Stomach (tissue), 8 donors: ENCODE measurements at regions not wholly inside any gene's neighbourhood (a gene's known extent, or its start where the extent isn't known, plus 50 kb on each side); places are given as distances from the start of the nearest gene placed in this dataset.

ENCODE experiments used
- DNase-seq, 2 donors: peaks; one replicate each; pipeline versions ENCODE4 v3.0.0 to v3.0.0-alpha.2; 2013 to 2019
- H3K27ac ChIP-seq, 5 donors: fragments of 200-600 bp in 4 of 5; sonication (generic) in 4 of 5; one replicate each; pipeline ENCODE4 v1.5.1; 2013 to 2019; ENCODE audit warnings: mild to moderate bottlenecking in 1 of 5, moderate library complexity in 1 of 5
- H3K27me3 ChIP-seq, 3 donors: fragments of 200-600 bp; sonication (generic); one replicate each; pipeline ENCODE4 v1.5.1; 2017 to 2019; ENCODE audit warnings: mixed run types in 1 of 3
- H3K36me3 ChIP-seq, 4 donors: fragments of 200-600 bp; sonication (generic); 1 replicate in 3 of 4; 2 replicates in 1 of 4; pipeline ENCODE4 v1.5.1; 2016 to 2019
- H3K4me1 ChIP-seq, 4 donors: fragments of 200-600 bp; sonication (generic); one replicate each; pipeline ENCODE4 v1.5.1; 2016 to 2019
- H3K4me3 ChIP-seq, 4 donors: fragments of 200-600 bp; sonication (generic) in 3 of 4; one replicate each; pipeline ENCODE4 v1.5.1; 2016 to 2019; ENCODE audit warnings: mild to moderate bottlenecking in 1 of 4
- H3K9me3 ChIP-seq, 4 donors: fragments of 200-600 bp; sonication (generic); one replicate each; pipeline ENCODE4 v1.5.1; 2016 to 2019
- CTCF ChIP-seq, 7 experiments: fragments of 450-650 bp in 4 of 7; fragments of 200-600 bp in 3 of 7; sonication (generic) in 3 of 7; IDR thresholded peaks; one replicate each; pipeline ENCODE4 v1.5.1; 2016 to 2019; ENCODE audit warnings: antibody characterized with exemption in 7 of 7, control low read depth in 2 of 7, mild to moderate bottlenecking in 1 of 7
- EP300 ChIP-seq: sonication (generic); formaldehyde crosslinking; IDR thresholded peaks from one replicate; pipeline ENCODE4 v1.6.1; 2017; ENCODE audit warnings: antibody characterized with exemption
- POLR2A ChIP-seq, 4 donors: fragments of 450-650 bp; IDR thresholded peaks; one replicate each; pipeline ENCODE4 v1.6.1; 2016; ENCODE audit warnings: antibody characterized with exemption in 4 of 4, control low read depth in 2 of 4, mild to moderate bottlenecking in 1 of 4, moderate library complexity in 1 of 4
- POLR2AphosphoS5 ChIP-seq, 3 donors: sonication (generic); formaldehyde crosslinking; IDR thresholded peaks; one replicate each; pipeline ENCODE4 v1.6.1; 2016; ENCODE audit warnings: antibody characterized with exemption in 3 of 3
- WGBS, 5 donors: extraction: QIAGEN DNeasy Blood & Tissue Kit in 3 of 5; methylation state at CpG; one replicate each; pipeline versions ENCODE4 v1.1.5 to v1.1.7; 2013 to 2018; 5-methylcytosine and 5-hydroxymethylcytosine counted together
- intact Hi-C: fragments of 100-400 bp; cut with DNase I; formaldehyde crosslinking; loops from one replicate; pipeline ENCODE4 v1.15.1; 2023; ENCODE audit warnings: low total_unique reads
- donor health status: healthy with polysubstance abuse.
- donor health status: Bipolar disorder and iron deficiency.
- donor health status: healthy.

- no peak overlapping the region for H3K27ac ChIP-seq
- DNase-seq = no peak
- no peaks in the 10 kb centered on the region for H3K9me3 ChIP-seq
- no peak for TF ChIP-seq CTCF (IDR thresholded peaks at IDR 0.05)
- no peak for TF ChIP-seq POLR2A (IDR thresholded peaks at IDR 0.05)
- TF ChIP-seq POLR2AphosphoS5 (IDR thresholded peaks at IDR 0.05) = no peak
- no peak for TF ChIP-seq EP300
- no peak overlapping the region for H3K4me3 ChIP-seq
- intact Hi-C loops = no loop called here
- WGBS, 5 donors = 77 to 83% (median 80%) methylated on average over 26 to 29 of the region's 29 CpGs
- H3K4me1 ChIP-seq = no peaks in the 10 kb centered on the region
- H3K27me3 ChIP-seq = peaks cover 0 to 36% (median 5%) of the 10 kb centered on the region in 3 donors
- H3K36me3 ChIP-seq = no peaks in the 10 kb centered on the region
Observed at GRCh38 chr12:131355361-131356245, 355.3 kb upstream of the SFSWAP start.

- TF ChIP-seq POLR2A (IDR thresholded peaks at IDR 0.05) = no peak
- TF ChIP-seq POLR2AphosphoS5 (IDR thresholded peaks at IDR 0.05) = no peak
- no peak for TF ChIP-seq CTCF (IDR thresholded peaks at IDR 0.05)
- no peak for TF ChIP-seq EP300
- Histone ChIP-seq H3K27ac (no peak overlapping the region), H3K4me1 (no peaks in the 10 kb centered on the region), H3K9me3 (no peaks in the 10 kb centered on the region), H3K36me3 (no peaks in the 10 kb centered on the region), H3K27me3 (peaks cover 0 to 27% (median 0%) of the 10 kb centered on the region in 3 donors), H3K4me3 (no peak overlapping the region)
- DNase-seq = no peak
- 67 to 81% (median 73%) methylated on average over 18 of the region's 18 CpGs for WGBS, 5 donors
- intact Hi-C loops = no loop called here
Observed at GRCh38 chr12:131356485-131357184, 354.3 kb upstream of the SFSWAP start.

GRCh38 chr12:131357185-131357747, 353.6 kb upstream of the SFSWAP start:
- H3K9me3 ChIP-seq = no peaks in the 10 kb centered on the region
- H3K4me1 ChIP-seq = no peaks in the 10 kb centered on the region
- peaks cover 0 to 27% (median 0%) of the 10 kb centered on the region in 3 donors for H3K27me3 ChIP-seq
- H3K4me3 ChIP-seq = no peak overlapping the region
- no peak for TF ChIP-seq POLR2AphosphoS5 (IDR thresholded peaks at IDR 0.05)
- no peak for TF ChIP-seq EP300
- TF ChIP-seq CTCF (IDR thresholded peaks at IDR 0.05) = no peak
- no peak for TF ChIP-seq POLR2A (IDR thresholded peaks at IDR 0.05)
- no peak for DNase-seq
- intact Hi-C loops = no loop called here
- H3K27ac ChIP-seq = no peak overlapping the region
- H3K36me3 ChIP-seq = no peaks in the 10 kb centered on the region
- 72 to 81% (median 76%) methylated on average over 9 of the region's 9 CpGs for WGBS, 5 donors

GRCh38 chr12:131357920-131358319, 353.0 kb upstream of the SFSWAP start:
- H3K4me1 ChIP-seq = no peaks in the 10 kb centered on the region
- no peaks in the 10 kb centered on the region for H3K36me3 ChIP-seq
- no peaks in the 10 kb centered on the region for H3K9me3 ChIP-seq
- DNase-seq = no peak
- TF ChIP-seq POLR2A (IDR thresholded peaks at IDR 0.05) (no peak), CTCF (IDR thresholded peaks at IDR 0.05) (no peak), EP300 (no peak), POLR2AphosphoS5 (IDR thresholded peaks at IDR 0.05) (no peak)
- no peak overlapping the region for H3K4me3 ChIP-seq
- peaks cover 0 to 27% (median 0%) of the 10 kb centered on the region in 3 donors for H3K27me3 ChIP-seq
- no peak overlapping the region for H3K27ac ChIP-seq
- intact Hi-C loops = no loop called here
- WGBS, 5 donors = 33 to 45% (median 35%) methylated on average over 3 of the region's 3 CpGs
